ENCODE measurements at regions not wholly inside any gene's neighbourhood (a gene's known extent, or its start where the extent isn't known, plus 50 kb on each side); places are given as distances from the start of the nearest gene placed in this dataset.
"Not testable (repeated sequence)": the region's sequence is repeated elsewhere in the genome, so short reads cannot be mapped to it uniquely, and the experiment has no call there.

DNA sequence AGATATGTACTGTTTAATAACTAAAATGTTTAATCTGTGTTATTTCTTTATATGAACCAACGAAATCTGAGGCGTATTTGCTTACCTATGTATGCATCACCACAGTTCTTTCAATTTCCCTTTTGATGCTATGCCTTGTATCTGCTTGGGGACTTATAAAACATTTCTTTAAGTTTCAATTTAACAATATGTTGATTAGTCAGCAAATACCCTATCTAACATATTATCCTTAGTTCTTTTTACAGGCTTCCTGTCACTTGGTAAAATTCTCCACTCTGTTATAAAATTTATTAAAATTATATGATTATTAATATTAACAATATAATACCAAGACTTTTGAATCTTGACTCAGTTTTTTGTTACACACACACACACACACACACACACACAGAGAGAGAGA, 174.3 kb downstream of the CPS1 start:
- DNase-seq (ENCODE audit: low read depth) = no peak

- DNase-seq (ENCODE audit: low read depth) = not testable (repeated sequence)
These were observed 190.4 kb downstream of the CPS1 start for GRCh38 chr2:210746826-210747225.

DNA sequence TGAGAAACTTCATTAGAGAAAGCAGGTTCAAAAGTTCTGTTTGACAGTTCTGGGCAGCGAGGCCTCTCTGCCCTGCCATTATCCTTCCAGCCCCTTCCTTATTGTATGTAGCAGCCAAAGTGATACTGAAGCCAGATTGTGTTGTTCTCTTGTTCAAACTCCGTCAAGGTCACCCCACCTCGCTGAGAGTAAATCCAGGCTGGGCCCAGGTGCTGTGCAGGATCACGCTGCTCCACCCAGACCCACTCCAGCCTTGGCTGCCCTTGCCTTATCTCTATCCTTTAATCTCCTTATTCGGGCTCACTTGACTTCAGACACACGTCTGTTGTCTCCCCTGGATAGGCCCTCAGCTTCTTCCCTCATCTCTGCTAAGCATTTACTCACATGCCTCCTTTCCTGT, 196.1 kb downstream of the CPS1 start:
- no peak for DNase-seq (ENCODE audit: low read depth)

DNA sequence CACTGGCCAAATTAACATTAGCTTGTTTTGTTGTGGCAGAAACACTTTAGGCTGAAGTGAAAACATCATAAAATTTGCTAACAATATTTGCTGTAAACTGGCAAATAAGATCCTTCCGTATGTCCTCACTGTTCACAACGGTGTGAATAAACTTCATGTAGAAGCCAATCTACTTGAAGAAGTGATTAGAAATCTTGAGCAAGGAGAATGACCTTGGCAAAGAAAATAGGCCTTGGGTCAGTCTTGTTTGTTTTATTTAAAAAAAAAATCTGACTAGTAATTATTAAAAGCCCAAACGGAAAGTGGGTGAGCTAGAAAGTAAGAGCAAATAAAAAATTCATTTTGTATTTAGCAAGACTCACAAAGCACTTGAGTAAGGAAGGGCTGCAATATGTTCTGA, 197.0 kb downstream of the CPS1 start:
- no peak for DNase-seq (ENCODE audit: low read depth)

DNA sequence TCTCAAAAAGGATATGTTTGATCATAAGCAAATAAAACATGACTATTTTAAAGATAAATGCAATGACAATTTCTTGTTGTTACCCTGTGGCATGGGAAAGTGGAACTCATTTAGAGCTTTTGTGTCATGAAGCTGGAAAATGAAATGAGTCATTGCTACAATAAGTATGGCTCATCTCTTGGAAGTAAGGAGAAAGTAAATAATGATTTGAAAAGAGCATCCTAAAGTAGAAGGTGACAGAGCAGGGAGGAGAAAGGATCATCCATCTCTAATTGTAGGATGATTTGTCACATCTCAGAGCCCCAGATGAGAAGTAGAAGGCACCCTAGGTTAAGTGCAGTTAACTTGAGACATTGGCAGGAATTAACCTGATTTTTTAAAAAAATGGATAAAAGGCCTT, 200.5 kb downstream of the CPS1 start:
- no peak for DNase-seq (ENCODE audit: low read depth)

- DNase-seq (ENCODE audit: low read depth) = no peak
These were observed 206.5 kb downstream of the CPS1 start for GRCh38 chr2:210762604-210763588.

DNA sequence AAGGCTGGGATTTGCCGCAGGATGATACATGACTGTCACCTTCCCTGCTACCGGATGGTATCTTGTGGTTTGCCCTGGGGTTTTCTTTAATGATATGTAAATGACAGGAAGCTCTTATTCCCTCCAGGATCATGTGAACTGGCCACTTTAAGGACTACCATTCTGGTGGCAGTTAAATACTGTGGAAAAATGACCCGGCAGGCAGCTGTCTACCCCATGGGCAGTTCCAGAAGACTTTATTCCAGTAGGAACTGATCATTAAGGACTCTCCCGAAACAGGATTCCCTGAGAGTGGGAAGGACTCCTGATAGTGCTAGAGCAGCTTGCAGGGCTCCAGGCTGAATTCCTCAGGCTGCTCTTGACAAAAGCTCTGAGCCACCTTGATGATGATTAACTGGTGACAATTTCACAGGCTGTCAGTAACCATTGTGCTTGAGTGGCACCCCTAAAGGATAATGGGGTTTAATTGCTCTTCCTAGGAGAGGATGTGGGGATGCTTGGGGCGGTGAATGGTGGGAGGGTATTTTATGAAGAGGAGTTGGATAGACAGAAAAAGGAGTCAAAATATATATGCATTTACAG, 212.0 kb downstream of the CPS1 start:
- no peak for DNase-seq (ENCODE audit: low read depth)

DNA sequence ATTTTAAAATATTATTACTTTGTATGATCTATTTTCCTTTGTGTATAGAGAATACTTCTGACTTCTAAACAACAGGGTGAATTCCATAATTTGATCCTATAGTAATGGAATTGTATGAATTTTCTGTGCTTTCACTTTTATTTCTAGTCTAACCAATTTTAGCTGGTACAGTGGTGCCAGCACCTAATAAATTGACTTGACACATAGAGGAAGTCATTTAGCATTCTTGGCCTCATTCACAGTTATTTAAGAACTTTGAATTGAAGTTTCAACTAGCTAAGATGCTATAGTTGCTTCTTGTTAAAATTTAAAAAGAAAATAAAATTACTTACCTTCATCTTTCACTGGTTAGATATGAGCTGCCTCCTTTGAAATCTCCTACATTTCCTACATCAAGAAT, 220.4 kb downstream of the CPS1 start:
- DNase-seq (ENCODE audit: low read depth) = no peak

- no peak for DNase-seq (ENCODE audit: low read depth)
These were observed 225.8 kb downstream of the CPS1 start for GRCh38 chr2:210782222-210782621.

DNA sequence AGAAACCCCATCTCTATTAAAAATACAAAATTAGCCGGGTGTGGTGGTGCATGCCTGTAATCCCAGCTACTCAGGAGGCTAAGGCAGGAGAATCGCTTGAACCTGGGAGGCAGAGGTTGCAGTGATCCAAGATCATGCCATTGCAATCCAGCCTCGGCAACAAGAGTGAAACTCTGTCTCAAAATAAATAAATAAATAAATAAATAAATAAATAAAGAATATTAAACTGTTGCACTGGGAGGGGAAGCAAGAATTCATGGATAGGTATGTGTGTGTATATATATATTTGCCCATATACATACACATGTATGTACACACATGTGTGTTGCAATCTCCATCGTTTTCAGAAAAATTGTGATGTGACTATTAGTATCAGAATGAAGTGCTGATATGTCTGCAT, 231.4 kb downstream of the CPS1 start:
- not testable (repeated sequence) for DNase-seq (ENCODE audit: low read depth)

DNA sequence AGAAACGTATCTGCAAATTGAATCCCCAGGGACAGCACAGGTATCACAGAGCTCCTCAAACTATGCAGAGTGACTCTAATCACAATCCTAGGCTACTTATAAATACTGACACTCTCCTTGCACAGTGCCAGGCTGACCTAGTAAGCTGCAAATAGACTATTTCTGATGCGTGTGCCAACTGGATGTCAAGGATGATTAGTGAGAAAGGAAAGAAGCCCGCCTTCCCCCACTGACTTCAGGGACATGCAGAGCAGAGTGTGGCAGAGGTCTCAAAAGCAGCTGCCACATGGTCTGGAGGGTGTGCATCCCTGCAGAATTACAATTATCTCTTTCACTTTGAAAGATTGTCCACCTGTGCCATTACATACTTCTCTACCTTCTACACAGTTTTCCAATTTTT, 235.6 kb downstream of the CPS1 start:
- DNase-seq (ENCODE audit: low read depth) = no peak

GRCh38 chr2:210795506-210795905, 239.1 kb downstream of the CPS1 start:
- no peak for DNase-seq (ENCODE audit: low read depth)

DNA sequence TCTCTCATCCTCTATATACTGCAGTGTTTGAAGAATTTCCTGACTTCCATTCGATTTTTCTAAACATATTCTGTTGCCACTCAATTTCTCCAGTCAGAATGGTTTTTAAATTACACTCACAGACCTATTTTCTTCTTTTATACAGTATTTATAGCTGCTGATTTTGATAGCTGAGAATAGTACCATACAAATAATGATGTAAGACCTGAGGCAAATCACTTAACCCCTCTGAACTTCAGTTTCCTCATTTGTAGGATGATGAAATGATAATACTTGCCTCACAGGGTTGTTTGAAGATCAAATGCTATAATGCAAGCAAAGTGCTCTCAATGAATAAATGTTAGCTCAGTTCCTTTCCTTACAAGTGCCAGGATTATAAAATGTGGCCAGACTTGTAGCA, 241.8 kb downstream of the CPS1 start:
- DNase-seq (ENCODE audit: low read depth) = no peak

- no peak for DNase-seq (ENCODE audit: low read depth)
These were observed 258.0 kb downstream of the CPS1 start for GRCh38 chr2:210814251-210815025.

- DNase-seq (ENCODE audit: low read depth) = no peak
These were observed 260.4 kb downstream of the CPS1 start for GRCh38 chr2:210816769-210817168.

GRCh38 chr2:210818473-210818872, 262.1 kb downstream of the CPS1 start:
- no peak for DNase-seq (ENCODE audit: low read depth)

GRCh38 chr2:210833403-210833802, 277.0 kb downstream of the CPS1 start:
- no peak for DNase-seq (ENCODE audit: low read depth)

DNA sequence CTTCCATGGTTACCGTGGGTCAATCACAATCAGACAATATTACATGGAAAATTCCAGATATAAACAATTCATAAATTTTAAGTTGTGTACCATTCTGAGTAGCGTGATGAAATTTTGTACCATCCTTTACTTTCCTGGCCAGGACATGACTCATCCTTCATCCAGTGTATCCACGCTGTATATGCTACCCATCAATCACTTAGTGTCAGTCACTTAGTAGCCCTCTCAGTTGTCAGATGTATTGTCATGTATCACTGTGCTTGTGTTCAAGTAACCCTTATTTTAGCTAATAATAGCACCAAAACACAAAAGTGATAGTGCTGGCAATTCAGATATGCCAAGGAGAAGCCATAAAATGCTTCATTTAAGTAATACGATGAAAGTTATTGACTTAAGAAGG, 282.6 kb downstream of the CPS1 start:
- DNase-seq (ENCODE audit: low read depth) = no peak

- DNase-seq (ENCODE audit: low read depth) = no peak
These were observed 283.1 kb downstream of the CPS1 start for GRCh38 chr2:210839450-210839849.

- DNase-seq (ENCODE audit: low read depth) = no peak
These were observed 286.5 kb downstream of the CPS1 start for GRCh38 chr2:210842896-210843295.

DNA sequence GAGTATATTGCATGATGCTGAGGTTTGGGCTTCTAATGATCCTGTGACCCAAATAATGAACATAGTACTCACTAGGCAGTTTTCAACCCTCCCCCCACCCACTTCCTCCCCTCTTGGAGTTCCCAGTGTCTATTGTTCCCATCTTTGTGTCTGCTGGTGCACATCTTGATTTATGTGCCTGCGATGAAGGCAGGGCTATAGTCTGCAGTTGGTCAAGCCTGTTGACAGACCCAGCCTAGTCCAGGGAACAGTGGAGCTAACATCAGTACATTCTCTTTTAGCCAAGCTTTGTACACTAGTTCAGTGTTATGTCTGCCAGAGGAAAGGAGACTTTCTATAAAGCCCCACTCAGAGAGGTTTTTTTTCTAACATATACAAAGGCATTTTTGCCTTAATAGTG, 287.6 kb downstream of the CPS1 start:
- DNase-seq (ENCODE audit: low read depth) = no peak

DNA sequence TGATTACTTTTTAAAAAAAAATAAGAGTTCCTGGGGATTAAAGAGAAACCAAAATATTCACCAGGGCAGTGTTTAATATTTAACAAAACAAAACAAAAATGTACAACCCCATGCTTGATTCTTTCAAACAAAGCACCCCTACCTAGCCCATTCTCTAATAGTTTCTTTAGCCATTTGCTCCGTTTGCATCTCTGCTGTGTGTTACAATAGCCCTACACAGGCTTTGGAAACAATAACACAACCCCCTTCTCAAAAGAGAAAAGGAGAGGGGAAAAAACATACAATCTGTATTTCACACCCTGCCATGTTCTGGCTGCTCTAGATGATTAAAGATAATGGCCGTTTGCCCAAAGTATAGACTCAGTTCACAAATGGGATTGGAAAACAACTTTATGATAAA, 302.9 kb downstream of the CPS1 start:
- no peak for DNase-seq (ENCODE audit: low read depth)

DNA sequence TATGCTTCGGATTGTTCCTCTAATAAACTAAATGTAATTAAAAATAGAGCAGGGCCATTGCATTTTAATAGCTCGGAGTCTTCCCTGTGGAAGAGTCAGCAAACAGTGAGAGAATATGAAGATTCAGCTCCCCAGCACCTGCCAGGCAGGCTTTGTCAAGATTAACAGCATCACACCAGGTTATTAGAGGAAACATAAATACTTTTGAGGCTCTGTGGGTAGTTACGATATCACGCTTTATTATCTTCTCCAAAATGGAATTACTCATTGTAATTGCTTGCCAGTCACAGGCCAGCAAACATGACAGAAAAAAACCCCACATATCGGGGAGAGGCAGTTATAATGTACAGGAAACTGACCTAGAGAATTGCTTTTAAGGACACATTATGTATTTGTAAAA, 303.9 kb downstream of the CPS1 start:
- DNase-seq (ENCODE audit: low read depth) = no peak

Measured in stimulated activated CD8-positive, alpha-beta memory T cell treated with anti-CD3 and anti-CD28 coated beads, Interleukin-7, amount 100 ng/mL, for 24 hours (primary cell).